Esophagus squamous epithelium (tissue), 4 donors: ENCODE measurements at regions not wholly inside any gene's neighbourhood (a gene's known extent, or its start where the extent isn't known, plus 50 kb on each side); places are given as distances from the start of the nearest gene placed in this dataset.

ENCODE experiments used
- POLR2A ChIP-seq, 4 donors: fragments of 450-650 bp; IDR thresholded peaks; one replicate each; pipeline ENCODE4 v1.6.1; 2017; ENCODE audit warnings: antibody characterized with exemption in 4 of 4, mild to moderate bottlenecking in 4 of 4, moderate library complexity in 3 of 4
- TF ChIP-seq, protein P1 (sequence below), 6 experiments: fragments of 450-650 bp in 4 of 6; fragments of 200-600 bp in 2 of 6; sonication (generic) in 2 of 6; IDR thresholded peaks; one replicate each; pipeline ENCODE4 v1.5.1; 2016 to 2019; ENCODE audit warnings: antibody characterized with exemption in 6 of 6, mild to moderate bottlenecking in 4 of 6, moderate library complexity in 4 of 6

GRCh38 chr3:198107840-198108734 lies 148.1 kb downstream of the LMLN start:
- TF ChIP-seq, protein P1, sequence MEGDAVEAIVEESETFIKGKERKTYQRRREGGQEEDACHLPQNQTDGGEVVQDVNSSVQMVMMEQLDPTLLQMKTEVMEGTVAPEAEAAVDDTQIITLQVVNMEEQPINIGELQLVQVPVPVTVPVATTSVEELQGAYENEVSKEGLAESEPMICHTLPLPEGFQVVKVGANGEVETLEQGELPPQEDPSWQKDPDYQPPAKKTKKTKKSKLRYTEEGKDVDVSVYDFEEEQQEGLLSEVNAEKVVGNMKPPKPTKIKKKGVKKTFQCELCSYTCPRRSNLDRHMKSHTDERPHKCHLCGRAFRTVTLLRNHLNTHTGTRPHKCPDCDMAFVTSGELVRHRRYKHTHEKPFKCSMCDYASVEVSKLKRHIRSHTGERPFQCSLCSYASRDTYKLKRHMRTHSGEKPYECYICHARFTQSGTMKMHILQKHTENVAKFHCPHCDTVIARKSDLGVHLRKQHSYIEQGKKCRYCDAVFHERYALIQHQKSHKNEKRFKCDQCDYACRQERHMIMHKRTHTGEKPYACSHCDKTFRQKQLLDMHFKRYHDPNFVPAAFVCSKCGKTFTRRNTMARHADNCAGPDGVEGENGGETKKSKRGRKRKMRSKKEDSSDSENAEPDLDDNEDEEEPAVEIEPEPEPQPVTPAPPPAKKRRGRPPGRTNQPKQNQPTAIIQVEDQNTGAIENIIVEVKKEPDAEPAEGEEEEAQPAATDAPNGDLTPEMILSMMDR (IDR thresholded peaks at IDR 0.05), result no peak
- TF ChIP-seq POLR2A (IDR thresholded peaks at IDR 0.05), result no peak
